HG03432 (cell line): ENCODE measurements at regions not wholly inside any gene's neighbourhood (a gene's known extent, or its start where the extent isn't known, plus 50 kb on each side); places are given as distances from the start of the nearest gene placed in this dataset.

Experiments used
- ATAC-seq: cut with Tn5 transposase; IDR thresholded peaks from one replicate; pipeline ENCODE4 v1.9.1; 2021; ENCODE audit warnings: mild to moderate bottlenecking, moderate library complexity; ENCODE audit not compliant: unreplicated experiment

DNA sequence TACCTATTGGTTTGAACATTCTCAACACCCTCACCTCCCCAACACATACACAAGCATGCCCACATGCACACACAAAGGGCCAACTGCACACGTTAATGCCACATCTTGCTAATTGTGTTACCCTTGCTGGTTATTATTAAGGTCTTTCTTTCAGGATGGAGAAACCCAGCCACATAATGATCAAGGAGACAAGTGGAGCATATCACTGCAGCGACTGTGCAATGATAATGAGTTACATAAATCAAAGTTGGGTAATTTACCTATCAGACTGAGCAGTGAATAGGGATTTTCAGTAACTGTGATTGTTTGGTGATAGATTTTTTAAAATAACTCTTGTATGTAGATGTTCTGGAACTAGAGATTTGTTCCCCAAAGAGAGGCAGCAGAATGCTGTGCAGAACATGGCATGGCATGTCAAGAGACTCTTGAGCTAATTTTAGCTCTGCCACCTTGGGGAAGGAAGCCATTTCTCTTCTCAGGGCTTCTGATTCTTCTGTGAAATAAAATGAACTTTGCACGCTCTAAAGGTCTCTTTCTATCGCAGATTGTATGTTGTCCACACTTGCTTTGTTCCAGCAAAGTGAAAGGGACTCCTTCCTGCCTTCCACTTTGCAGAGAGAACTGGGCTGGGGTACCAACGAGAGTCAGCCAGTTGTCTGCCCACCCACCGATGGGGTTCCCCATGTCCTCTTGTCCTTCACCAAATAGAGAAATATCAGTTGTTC is 126.0 kb upstream of the CAMK1G start:
- ATAC-seq, result no peak

DNA sequence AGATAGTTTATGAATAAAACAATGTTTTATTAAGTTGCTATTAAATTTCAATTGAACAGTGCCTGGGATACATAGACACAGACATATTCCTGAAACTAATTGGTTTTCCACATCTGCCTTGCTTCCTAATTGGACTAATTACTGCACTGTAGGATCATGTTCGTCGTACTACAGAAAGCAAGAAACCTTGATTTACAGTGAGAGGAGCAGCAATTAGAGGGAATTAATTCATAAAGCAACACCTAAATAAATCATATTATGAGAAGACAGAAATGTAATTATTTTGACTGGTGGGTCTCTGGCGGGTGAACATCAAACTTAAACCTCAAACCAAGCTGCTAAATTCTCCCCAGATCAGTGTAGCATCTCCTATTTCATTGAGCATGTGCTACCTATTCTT is 124.6 kb upstream of the CAMK1G start:
- no peak for ATAC-seq

- ATAC-seq, result no peak
These were observed 122.3 kb upstream of the CAMK1G start for GRCh38 chr1:209461168-209461567.

DNA sequence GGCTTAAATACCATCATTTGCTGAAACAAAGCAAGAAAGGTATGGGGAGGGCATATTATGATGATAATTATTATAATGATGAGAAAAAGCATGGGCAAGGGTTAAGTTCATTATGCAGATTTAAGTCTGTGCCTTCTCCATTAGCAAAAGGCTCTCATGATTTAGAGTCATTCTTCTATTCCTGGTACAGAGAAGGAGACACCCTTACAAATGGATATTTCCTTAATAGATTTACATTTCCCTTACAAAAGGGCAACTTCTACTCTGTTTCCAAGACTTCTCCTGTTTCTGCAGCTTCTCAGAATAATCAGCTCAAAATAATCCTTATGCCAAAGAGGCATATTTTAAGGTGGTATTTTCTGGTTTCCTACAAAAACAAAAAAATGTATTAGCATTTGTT is 121.1 kb upstream of the CAMK1G start:
- no peak for ATAC-seq

DNA sequence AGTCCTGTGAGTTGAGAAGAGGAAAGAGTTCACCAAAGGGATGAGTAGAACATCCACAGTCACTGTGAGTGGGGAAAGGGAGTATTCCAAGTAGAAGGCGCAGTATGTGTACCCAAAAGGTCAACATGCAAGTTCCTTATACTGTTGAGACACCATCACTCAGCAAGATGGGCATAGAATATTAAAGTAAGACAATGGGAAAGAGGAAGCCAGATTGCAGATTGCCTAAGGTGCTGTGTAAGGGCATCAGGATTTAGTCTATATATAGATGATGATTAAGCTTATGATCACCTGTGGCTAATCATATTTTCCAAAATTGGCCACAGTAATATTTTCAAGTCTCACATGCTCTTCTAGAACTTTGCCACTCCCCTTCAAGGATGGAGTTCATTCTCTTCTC is 120.1 kb upstream of the CAMK1G start:
- ATAC-seq, result no peak

- ATAC-seq, result no peak
These were observed 110.5 kb upstream of the CAMK1G start for GRCh38 chr1:209473025-209473424.

- no peak for ATAC-seq
These were observed 103.2 kb upstream of the CAMK1G start for GRCh38 chr1:209480345-209480744.

- ATAC-seq, result no peak
These were observed 99.8 kb upstream of the CAMK1G start for GRCh38 chr1:209483691-209484090.

- no peak for ATAC-seq
These were observed 99.1 kb upstream of the CAMK1G start for GRCh38 chr1:209484429-209484828.

GRCh38 chr1:209485167-209485566 is 98.3 kb upstream of the CAMK1G start:
- ATAC-seq, result no peak

- ATAC-seq, result no peak
These were observed 97.8 kb upstream of the CAMK1G start for GRCh38 chr1:209485751-209486150.

DNA sequence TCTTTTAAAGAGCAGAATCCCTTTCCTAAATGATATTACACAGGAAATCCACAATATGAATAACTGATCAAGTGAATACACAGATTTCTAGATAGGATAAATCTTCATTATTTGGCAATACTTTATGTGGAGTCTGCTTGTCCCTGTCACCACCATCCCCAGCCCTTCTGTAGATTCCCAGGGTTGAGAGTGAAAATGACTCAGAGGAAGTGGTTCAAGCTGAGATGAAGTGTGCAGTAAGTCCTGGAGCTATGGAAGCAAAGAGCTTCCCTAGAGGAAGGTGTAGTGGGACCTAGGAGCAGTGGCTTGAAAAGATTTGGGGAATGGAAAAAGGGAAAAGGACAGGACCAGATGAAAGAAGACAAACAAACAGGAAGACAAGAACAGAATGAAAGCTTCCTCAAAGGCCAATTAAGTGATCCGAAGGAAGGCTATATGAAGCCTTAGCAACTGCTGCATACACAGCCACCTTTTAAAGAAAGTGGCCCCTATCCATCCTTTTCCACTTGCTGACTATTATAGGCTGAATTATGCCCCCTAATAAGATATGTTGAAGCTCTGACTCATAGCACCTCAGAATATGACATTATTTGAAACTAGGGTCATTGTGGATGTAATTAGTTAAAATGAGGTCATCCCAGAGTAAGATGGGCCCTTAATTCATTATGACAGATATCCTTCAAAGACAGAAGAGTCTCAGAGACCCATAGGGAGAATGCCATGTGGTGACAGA is 96.5 kb upstream of the CAMK1G start:
- no peak for ATAC-seq

DNA sequence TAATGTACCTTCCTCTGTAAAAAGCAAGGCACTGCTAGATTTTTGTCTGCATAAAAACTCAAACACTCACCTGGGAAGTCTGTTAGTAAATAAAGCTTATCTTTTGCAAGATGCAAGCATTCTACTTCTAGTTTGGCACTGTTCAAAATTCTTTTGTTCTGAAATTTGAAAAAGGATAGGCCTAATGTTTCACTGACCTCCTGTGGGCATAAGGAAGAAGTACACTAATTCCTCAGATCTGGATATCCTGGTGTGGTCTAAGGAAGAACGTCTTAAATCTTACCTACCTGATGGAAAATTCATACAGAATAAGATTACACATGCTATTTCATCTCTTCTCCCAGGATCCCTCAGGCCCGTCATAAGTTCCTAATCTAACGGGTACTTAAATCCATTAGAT is 93.5 kb upstream of the CAMK1G start:
- no peak for ATAC-seq

DNA sequence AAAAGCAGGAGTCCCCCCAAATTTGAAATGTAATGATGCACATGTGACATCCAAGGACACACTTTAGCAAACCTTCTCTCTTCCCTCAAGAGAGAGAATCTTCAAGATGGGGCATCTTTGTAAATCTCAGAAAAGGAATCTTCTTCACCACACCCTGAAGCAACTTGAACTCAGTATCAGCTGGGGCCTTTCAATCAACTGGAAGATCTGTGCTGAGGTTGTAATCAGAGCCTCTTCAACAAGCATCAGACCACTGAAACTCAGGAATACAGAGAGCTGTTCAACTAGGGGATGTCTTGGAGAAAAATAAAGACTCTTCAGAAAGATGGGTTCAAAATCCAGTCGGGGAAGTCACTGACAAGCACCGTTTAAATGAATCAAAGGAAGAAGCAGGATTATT is 92.5 kb upstream of the CAMK1G start:
- no peak for ATAC-seq

DNA sequence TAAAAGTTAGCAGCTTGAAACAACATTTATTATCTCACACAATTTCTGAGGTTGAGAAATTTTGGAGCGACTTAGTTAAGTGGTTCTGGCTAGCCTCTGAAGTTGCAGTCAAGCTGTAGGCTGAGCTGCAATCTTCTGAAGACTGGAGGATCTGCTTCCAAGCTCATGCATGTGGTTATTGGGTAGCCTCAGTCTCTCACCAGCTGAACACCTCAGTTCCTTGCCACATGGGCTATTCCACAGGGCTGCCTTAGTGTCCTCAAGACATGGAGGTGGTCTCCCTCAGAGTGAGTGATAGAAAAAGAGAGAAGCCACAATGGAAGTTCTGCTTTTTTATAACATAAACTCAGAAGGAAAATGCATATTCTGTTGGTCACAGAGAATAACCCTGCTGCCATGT is 92.0 kb upstream of the CAMK1G start:
- no peak for ATAC-seq

DNA sequence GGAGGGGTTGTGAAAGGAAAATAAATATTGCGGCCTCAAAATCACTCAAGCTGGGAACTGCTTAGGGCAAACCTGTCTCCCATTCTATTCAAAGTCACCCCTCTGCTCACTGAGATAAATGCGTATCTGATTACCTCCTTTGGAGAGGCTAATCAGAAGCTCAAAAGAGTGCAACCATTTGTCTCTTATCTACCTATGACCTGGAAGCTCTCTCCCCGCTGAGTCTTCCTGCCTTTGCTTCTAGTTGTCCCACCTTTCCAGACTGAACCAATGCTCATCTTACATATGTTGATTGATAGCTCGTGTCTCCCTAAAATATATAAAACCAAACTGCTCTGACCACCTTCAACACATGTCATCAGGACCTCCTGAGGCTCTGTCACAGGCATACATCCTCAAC is 91.6 kb upstream of the CAMK1G start:
- no peak for ATAC-seq

DNA sequence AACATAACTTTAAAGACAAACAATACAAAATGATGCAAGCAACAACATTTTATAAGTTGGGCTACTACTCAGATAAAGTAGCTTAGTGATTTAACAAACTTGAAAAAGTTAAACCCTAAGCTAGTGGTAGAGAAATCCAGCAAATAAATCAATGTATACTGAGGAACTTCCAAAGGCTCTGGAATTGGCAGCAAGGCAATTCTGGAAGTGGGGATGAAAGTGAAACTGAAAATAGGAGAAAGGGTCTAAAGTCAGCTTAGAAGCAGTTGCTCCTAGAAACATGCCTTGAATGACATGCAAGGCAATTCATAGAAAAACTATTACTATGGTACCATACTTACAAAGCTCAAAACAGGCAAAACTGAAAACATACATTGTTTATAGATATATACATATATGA is 90.0 kb upstream of the CAMK1G start:
- no peak for ATAC-seq

DNA sequence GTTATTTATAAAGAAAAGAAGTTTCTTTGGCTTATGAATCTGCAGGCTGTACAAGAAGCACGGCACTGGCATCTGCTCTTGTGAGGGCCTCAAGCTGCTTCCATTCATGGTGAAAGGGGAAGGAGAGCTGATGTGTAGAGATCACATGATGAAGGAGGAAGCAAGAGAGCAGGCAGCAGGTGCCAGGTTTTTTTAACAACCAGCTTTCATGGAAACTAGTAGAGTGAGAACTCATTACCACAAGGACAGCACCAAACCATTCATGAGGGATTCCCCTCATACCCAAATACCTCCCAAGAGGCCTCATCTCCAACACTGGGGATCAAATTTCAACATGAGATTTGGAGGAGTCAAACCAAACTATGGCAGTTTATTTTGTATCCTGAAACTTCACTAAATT is 85.8 kb upstream of the CAMK1G start:
- no peak for ATAC-seq

DNA sequence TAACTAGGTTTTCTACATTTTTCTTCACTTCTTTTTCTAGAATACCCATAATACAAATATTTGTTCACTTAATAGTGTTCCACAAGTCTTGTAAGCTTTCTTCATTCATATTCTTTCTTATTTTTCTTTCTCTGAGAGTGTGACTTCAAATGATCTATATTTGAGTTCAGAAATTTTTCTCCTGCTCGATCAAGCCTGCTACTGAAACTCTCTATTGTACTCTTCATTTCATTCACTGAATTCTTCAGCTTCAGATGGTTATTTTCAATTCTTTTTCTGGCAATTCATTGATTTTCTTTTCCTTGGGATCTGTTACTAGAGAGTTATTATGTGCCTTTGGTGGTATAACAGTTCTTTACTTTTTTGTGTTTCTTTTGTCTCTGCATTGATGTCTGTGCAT is 82.5 kb upstream of the CAMK1G start:
- no peak for ATAC-seq

DNA sequence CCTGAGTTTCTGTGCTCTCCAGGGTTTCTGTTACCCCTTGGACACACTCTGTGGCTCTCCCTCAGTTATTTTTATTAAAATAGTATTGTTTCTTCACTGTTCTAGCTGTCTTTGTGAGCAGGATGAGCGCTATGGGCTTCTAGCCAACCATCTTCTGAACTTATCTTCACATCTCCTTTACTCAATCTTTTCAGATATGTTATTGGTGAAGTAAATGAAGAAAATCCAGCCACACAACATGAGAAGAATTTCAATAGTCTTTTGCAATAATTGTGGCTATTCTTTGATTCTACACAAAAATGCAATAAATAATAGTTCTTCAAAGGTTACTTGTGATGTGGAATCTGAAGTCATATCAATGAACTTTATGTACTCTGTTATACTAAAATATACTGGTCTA is 80.3 kb upstream of the CAMK1G start:
- no peak for ATAC-seq

DNA sequence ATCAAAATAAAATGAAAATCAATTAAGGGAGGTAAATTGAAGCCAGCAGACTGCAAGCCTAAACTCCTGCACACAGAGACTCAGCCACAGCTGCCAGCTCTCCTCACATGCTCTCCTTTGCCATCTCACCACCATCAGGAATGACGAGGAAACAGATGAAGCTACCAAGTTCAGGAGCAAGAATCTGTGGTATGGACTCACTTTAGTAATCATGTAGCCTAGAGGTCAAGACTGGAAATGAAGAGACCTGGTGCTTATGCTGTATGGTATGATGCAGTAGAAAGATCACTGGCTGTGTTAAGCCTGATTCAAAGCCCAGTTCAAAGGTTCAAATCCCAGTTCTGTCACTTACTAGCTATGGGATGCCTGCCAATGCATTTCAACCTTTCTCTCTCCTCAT is 78.9 kb upstream of the CAMK1G start:
- ATAC-seq, result no peak

GRCh38 chr1:209505044-209505443 is 78.5 kb upstream of the CAMK1G start:
- no peak for ATAC-seq

- no peak for ATAC-seq
These were observed 77.4 kb upstream of the CAMK1G start for GRCh38 chr1:209506101-209506500.
